Neural progenitor cell (in vitro differentiated cells): ENCODE measurements at regions not wholly inside any gene's neighbourhood (a gene's known extent, or its start where the extent isn't known, plus 50 kb on each side); places are given as distances from the start of the nearest gene placed in this dataset.

Source experiments
- DNase-seq: peaks from one replicate; pipeline ENCODE4 v3.0.0-alpha.2; 2016; ENCODE audit warnings: low spot score
- H2AFZ ChIP-seq: fragments of 200-600 bp; sonication (generic); replicated peaks from 2 replicates; pipeline ENCODE4 v1.6.1; 2016; ENCODE audit warnings: antibody characterized with exemption
- H3F3A ChIP-seq: fragments of 200-600 bp; sonication (generic); 2 replicates; pipeline ENCODE4 v1.6.1; 2016; ENCODE audit warnings: antibody characterized with exemption, low read depth
- H3K27ac ChIP-seq: fragments of 200-600 bp; sonication (generic); 2 replicates; pipeline ENCODE4 v1.5.1; 2016; ENCODE audit warnings: mild to moderate bottlenecking
- H3K27me3 ChIP-seq: fragments of 200-600 bp; sonication (generic); 2 replicates; pipeline ENCODE4 v1.6.1; 2016; ENCODE audit warnings: mild to moderate bottlenecking, moderate library complexity
- H3K36me3 ChIP-seq: fragments of 200-600 bp; sonication (generic); 2 replicates; pipeline ENCODE4 v1.5.1; 2016
- H3K4me1 ChIP-seq: fragments of 200-600 bp; sonication (generic); 2 replicates; pipeline ENCODE4 v1.6.1; 2016; ENCODE audit warnings: mixed run types
- H3K4me2 ChIP-seq: fragments of 200-600 bp; sonication (generic); 2 replicates; pipeline ENCODE4 v1.6.1; 2016
- H3K4me3 ChIP-seq: fragments of 200-600 bp; sonication (generic); 2 replicates; pipeline ENCODE4 v1.5.1; 2016
- H3K79me2 ChIP-seq: fragments of 200-600 bp; sonication (generic); 2 replicates; pipeline ENCODE4 v1.6.1; 2016; ENCODE audit warnings: low read depth
- H3K9ac ChIP-seq: fragments of 200-600 bp; sonication (generic); 2 replicates; pipeline ENCODE4 v1.6.1; 2016
- H3K9me3 ChIP-seq: fragments of 200-600 bp; sonication (generic); 2 replicates; pipeline ENCODE4 v1.5.1; 2016; ENCODE audit warnings: low read depth
- H4K20me1 ChIP-seq: fragments of 200-600 bp; sonication (generic); 2 replicates; pipeline ENCODE4 v1.6.1; 2016; ENCODE audit warnings: low read depth
- H3K27ac Mint-ChIP-seq: 3 replicates; pipeline ENCODE4 v1.8.0; 2021; ENCODE audit warnings: mixed read lengths
- H3K27me3 Mint-ChIP-seq: 2 replicates; pipeline ENCODE4 v1.8.0; 2022; ENCODE audit warnings: low read depth, mild to moderate bottlenecking, inconsistent platforms, moderate library complexity, mixed read lengths; ENCODE audit not compliant: insufficient read depth
- H3K36me3 Mint-ChIP-seq: 3 replicates; pipeline ENCODE4 v1.8.0; 2021; ENCODE audit warnings: mixed read lengths
- H3K4me1 Mint-ChIP-seq: 3 replicates; pipeline ENCODE4 v1.8.0; 2021; ENCODE audit warnings: mixed read lengths
- H3K4me3 Mint-ChIP-seq: 3 replicates; pipeline ENCODE4 v1.8.0; 2021; ENCODE audit warnings: mild to moderate bottlenecking, moderate library complexity, mixed read lengths
- H3K9me3 Mint-ChIP-seq: 3 replicates; pipeline ENCODE4 v1.8.0; 2020; ENCODE audit warnings: mixed read lengths
- CTCF ChIP-seq: fragments of 200-600 bp; sonication (generic); IDR thresholded peaks from 2 replicates; pipeline ENCODE4 v1.5.1; 2017; ENCODE audit warnings: antibody characterized with exemption, mild to moderate bottlenecking
- EZH2 ChIP-seq: fragments of 200-600 bp; sonication (generic); IDR thresholded peaks from 2 replicates; pipeline ENCODE4 v1.6.1; 2017; ENCODE audit warnings: antibody characterized with exemption, mild to moderate bottlenecking, moderate library complexity
- EZH2phosphoT487 ChIP-seq: fragments of 200-600 bp; sonication (generic); IDR thresholded peaks from 2 replicates; pipeline ENCODE4 v1.6.1; 2017; ENCODE audit warnings: antibody characterized with exemption

GRCh38 chr13:24085662-24086061 lies 74.9 kb upstream of the SPATA13 start:
- no peak overlapping the region for H3K4me3 ChIP-seq
- H3K27ac ChIP-seq, result no peak overlapping the region
- Mint-ChIP-seq H3K27ac (peak overlapping the region; percentile 88), H3K36me3 (no peaks in the 10 kb centered on the region), H3K4me1 (peaks cover 86% of the 10 kb centered on the region), H3K4me3 (peak overlapping the region; percentile 10), H3K9me3 (peaks cover 4% of the 10 kb centered on the region), H3K27me3 (peaks cover 8% of the 10 kb centered on the region)
- no peaks in the 10 kb centered on the region for H3K36me3 ChIP-seq
- no peaks in the 10 kb centered on the region for H3K79me2 ChIP-seq
- no peaks in the 10 kb centered on the region for H4K20me1 ChIP-seq
- no peak overlapping the region for H2AFZ ChIP-seq
- H3F3A ChIP-seq, result peaks cover 22% of the 10 kb centered on the region
- no peak for DNase-seq
- peaks cover 53% of the 10 kb centered on the region for H3K4me1 ChIP-seq
- H3K9ac ChIP-seq, result no peak overlapping the region
- no peaks in the 10 kb centered on the region for H3K27me3 ChIP-seq
- no peaks in the 10 kb centered on the region for H3K9me3 ChIP-seq
- TF ChIP-seq EZH2 (no peak), CTCF (no peak), EZH2phosphoT487 (no peak)
- peak overlapping the region; percentile 6 for H3K4me2 ChIP-seq

GRCh38 chr13:24086642-24087041 lies 73.9 kb upstream of the SPATA13 start:
- Histone ChIP-seq H3K27me3 (no peaks in the 10 kb centered on the region), H3K4me2 (peak overlapping the region; percentile 47), H3K36me3 (no peaks in the 10 kb centered on the region), H4K20me1 (no peaks in the 10 kb centered on the region), H3K27ac (no peak overlapping the region), H3F3A (peaks cover 22% of the 10 kb centered on the region), H3K79me2 (no peaks in the 10 kb centered on the region), H2AFZ (no peak overlapping the region), H3K9ac (no peak overlapping the region), H3K4me1 (peaks cover 60% of the 10 kb centered on the region), H3K9me3 (no peaks in the 10 kb centered on the region), H3K4me3 (no peak overlapping the region)
- Mint-ChIP-seq H3K27me3 (peaks cover 8% of the 10 kb centered on the region), H3K4me3 (peak overlapping the region; percentile 10), H3K9me3 (peaks cover 4% of the 10 kb centered on the region), H3K36me3 (no peaks in the 10 kb centered on the region), H3K27ac (peak overlapping the region; percentile 88), H3K4me1 (peaks cover 88% of the 10 kb centered on the region)
- DNase-seq, result no peak
- TF ChIP-seq CTCF, result no peak
- no peak for TF ChIP-seq EZH2
- TF ChIP-seq EZH2phosphoT487, result no peak

- no peaks in the 10 kb centered on the region for H3K36me3 ChIP-seq
- no peak overlapping the region for H3K9ac ChIP-seq
- H3K27ac ChIP-seq, result no peak overlapping the region
- no peaks in the 10 kb centered on the region for H4K20me1 ChIP-seq
- TF ChIP-seq CTCF (no peak), EZH2 (no peak), EZH2phosphoT487 (no peak)
- H3K36me3 Mint-ChIP-seq, result no peaks in the 10 kb centered on the region
- H3K27ac Mint-ChIP-seq, result peak overlapping the region; percentile 88
- peaks cover 70% of the 10 kb centered on the region for H3K4me1 ChIP-seq
- no peak overlapping the region for H3K4me3 ChIP-seq
- H3K9me3 ChIP-seq, result no peaks in the 10 kb centered on the region
- H3K9me3 Mint-ChIP-seq, result peaks cover 4% of the 10 kb centered on the region
- no peaks in the 10 kb centered on the region for H3K27me3 ChIP-seq
- H3K4me2 ChIP-seq, result peak overlapping the region; percentile 47
- H2AFZ ChIP-seq, result no peak overlapping the region
- no peak for DNase-seq
- no peak overlapping the region for H3K4me3 Mint-ChIP-seq
- peaks cover 6% of the 10 kb centered on the region for H3K27me3 Mint-ChIP-seq
- H3F3A ChIP-seq, result peaks cover 26% of the 10 kb centered on the region
- peaks cover 91% of the 10 kb centered on the region for H3K4me1 Mint-ChIP-seq
- H3K79me2 ChIP-seq, result no peaks in the 10 kb centered on the region
Measured at GRCh38 chr13:24087605-24088225, 72.8 kb upstream of the SPATA13 start.
